Glutamatergic neuron (in vitro differentiated cells): ENCODE measurements at regions not wholly inside any gene's neighbourhood (a gene's known extent, or its start where the extent isn't known, plus 50 kb on each side); places are given as distances from the start of the nearest gene placed in this dataset.

Experiments used
- DNase-seq: peaks from one replicate; pipeline ENCODE4 v3.0.0; 2022
- H3K27ac Mint-ChIP-seq: one replicate; pipeline ENCODE4 v1.8.0; 2020; ENCODE audit warnings: mild to moderate bottlenecking, mixed read lengths, inconsistent platforms; ENCODE audit not compliant: unreplicated experiment
- H3K27me3 Mint-ChIP-seq: one replicate; pipeline ENCODE4 v1.8.0; 2020; ENCODE audit warnings: mild to moderate bottlenecking, moderate library complexity, mixed read lengths, inconsistent platforms; ENCODE audit not compliant: unreplicated experiment
- H3K36me3 Mint-ChIP-seq: one replicate; pipeline ENCODE4 v1.8.0; 2020; ENCODE audit warnings: mild to moderate bottlenecking, mixed read lengths, inconsistent platforms; ENCODE audit not compliant: unreplicated experiment
- H3K4me1 Mint-ChIP-seq: one replicate; pipeline ENCODE4 v1.8.0; 2020; ENCODE audit warnings: mild to moderate bottlenecking, low read depth, mixed read lengths, inconsistent platforms; ENCODE audit not compliant: unreplicated experiment
- H3K4me3 Mint-ChIP-seq: one replicate; pipeline ENCODE4 v1.8.0; 2020; ENCODE audit warnings: mild to moderate bottlenecking, mixed read lengths, inconsistent platforms; ENCODE audit not compliant: unreplicated experiment
- H3K9me3 Mint-ChIP-seq: one replicate; pipeline ENCODE4 v1.8.0; 2020; ENCODE audit warnings: mild to moderate bottlenecking, moderate library complexity, mixed read lengths, inconsistent platforms; ENCODE audit not compliant: unreplicated experiment
- TF ChIP-seq, protein P1 (sequence below): fragments of 200-600 bp; sonication (generic); IDR thresholded peaks from one replicate; pipeline ENCODE4 v1.5.0; 2021; ENCODE audit not compliant: partially characterized antibody, unreplicated experiment

DNA sequence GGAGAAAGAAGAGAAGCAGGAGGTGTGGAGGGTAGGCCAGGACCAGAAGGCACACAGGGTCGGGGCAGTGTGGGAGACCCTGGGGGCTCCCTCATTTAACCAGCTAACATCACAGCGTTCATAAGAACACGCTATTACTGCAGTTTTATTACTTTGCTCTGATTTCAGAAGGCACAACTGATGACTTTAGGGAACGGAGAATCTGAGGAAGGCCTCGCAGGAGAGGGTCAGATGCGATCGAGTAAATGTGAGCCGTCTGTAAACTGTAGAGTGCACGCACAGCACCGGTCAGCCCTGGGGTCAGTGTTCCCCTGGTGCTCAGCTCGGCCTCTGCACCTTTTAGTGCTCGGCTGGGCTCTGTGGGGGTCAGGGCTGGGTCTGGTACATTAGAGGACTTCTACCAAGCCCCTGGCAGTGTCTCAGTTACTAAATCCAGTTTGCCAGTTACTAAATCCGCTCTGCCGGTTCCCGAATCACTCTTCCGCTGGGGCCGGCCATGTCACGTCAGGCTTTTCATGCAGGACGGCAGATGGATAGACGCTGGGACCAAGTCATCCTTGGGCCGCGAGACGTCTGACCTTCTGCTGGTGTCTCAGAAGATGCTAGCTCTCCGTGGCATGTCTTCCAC, 325.9 kb downstream of the SEC14L1 start:
- no peak for DNase-seq
- peaks cover 24% of the 10 kb centered on the region for H3K9me3 Mint-ChIP-seq
- TF ChIP-seq, protein P1, sequence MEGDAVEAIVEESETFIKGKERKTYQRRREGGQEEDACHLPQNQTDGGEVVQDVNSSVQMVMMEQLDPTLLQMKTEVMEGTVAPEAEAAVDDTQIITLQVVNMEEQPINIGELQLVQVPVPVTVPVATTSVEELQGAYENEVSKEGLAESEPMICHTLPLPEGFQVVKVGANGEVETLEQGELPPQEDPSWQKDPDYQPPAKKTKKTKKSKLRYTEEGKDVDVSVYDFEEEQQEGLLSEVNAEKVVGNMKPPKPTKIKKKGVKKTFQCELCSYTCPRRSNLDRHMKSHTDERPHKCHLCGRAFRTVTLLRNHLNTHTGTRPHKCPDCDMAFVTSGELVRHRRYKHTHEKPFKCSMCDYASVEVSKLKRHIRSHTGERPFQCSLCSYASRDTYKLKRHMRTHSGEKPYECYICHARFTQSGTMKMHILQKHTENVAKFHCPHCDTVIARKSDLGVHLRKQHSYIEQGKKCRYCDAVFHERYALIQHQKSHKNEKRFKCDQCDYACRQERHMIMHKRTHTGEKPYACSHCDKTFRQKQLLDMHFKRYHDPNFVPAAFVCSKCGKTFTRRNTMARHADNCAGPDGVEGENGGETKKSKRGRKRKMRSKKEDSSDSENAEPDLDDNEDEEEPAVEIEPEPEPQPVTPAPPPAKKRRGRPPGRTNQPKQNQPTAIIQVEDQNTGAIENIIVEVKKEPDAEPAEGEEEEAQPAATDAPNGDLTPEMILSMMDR, result no peak
- peaks cover 8% of the 10 kb centered on the region for H3K36me3 Mint-ChIP-seq
- H3K27me3 Mint-ChIP-seq, result peaks cover 14% of the 10 kb centered on the region
- peak overlapping the region; percentile 84 for H3K27ac Mint-ChIP-seq
- H3K4me3 Mint-ChIP-seq, result peak overlapping the region; percentile 62
- H3K4me1 Mint-ChIP-seq, result peaks cover 46% of the 10 kb centered on the region

DNA sequence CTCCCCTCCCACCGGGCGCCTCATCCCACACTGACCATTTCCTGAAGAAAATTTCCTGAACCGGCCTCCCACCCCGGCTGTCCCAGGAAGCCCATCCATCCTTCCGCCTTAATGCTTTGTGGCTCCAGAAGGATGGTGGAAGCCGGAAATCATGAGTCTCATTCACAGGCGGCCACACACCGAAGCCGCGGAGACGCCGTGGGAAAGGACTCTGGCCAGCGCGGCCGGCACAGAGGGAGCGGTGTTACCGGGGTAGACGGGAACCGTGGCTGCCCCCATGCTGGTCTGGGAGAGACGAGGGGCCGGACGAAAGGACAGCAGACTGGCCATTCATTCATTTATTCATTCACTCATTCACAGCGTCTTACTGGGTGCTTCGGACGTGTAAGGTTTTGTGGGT, 326.8 kb downstream of the SEC14L1 start:
- TF ChIP-seq, protein P1, result no peak
- DNase-seq, result no peak
- peaks cover 8% of the 10 kb centered on the region for H3K36me3 Mint-ChIP-seq
- peaks cover 24% of the 10 kb centered on the region for H3K9me3 Mint-ChIP-seq
- H3K27ac Mint-ChIP-seq, result no peak overlapping the region
- peaks cover 16% of the 10 kb centered on the region for H3K27me3 Mint-ChIP-seq
- peaks cover 54% of the 10 kb centered on the region for H3K4me1 Mint-ChIP-seq
- no peak overlapping the region for H3K4me3 Mint-ChIP-seq

DNA sequence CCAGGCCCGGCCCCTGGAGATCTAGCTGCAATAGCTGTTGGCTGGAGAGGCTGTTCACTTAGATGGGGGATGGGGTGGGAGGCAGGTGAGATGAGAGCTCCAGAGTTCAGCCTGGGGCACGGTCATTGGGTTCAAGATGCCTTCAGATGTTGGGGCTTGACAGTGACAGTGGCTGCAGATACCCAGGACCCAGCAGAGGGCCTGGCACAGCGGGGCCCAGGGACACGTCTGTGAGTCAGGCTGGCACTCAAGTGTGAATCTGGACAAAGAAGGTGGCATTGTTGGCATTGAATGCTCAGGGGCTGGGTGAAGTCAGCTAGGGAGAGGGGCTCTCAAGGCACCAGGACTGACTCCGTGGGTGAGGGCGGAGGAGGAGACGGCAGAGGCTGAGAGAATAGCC, 328.1 kb downstream of the SEC14L1 start:
- H3K9me3 Mint-ChIP-seq, result peaks cover 19% of the 10 kb centered on the region
- TF ChIP-seq, protein P1, result no peak

DNA sequence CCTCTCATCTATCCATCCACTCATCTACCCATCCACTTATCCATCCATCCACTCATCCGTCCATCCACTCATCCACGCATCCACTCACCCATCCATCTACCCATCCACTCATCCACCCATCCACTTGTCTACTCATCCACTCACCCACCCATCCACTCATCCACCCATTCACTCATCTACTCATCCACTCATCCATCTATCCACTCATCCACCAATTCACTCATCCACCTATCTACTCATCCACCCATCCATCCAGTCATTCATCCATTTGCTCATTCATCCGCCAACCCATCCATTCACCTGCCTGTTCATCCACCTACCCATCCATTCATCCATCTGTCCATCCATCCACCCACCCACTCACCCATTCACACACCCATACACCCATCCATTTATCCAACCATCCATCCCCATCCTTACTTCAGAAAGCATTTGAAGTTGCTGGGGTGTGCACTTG, 329.6 kb downstream of the SEC14L1 start:
- DNase-seq, result no peak
- Mint-ChIP-seq H3K9me3 (peaks cover 18% of the 10 kb centered on the region), H3K27me3 (peaks cover 15% of the 10 kb centered on the region), H3K36me3 (peaks cover 8% of the 10 kb centered on the region), H3K27ac (peak overlapping the region; percentile 78), H3K4me1 (peaks cover 68% of the 10 kb centered on the region), H3K4me3 (peak overlapping the region; percentile 10)
- TF ChIP-seq, protein P1, result no peak

More for the DNA sequence above, 328.1 kb downstream of the SEC14L1 start:
- Mint-ChIP-seq H3K36me3 (peaks cover 8% of the 10 kb centered on the region), H3K27ac (no peak overlapping the region), H3K4me3 (peak overlapping the region; percentile 5), H3K4me1 (peaks cover 66% of the 10 kb centered on the region), H3K27me3 (peaks cover 18% of the 10 kb centered on the region)
- DNase-seq, result no peak
